ENCODE measurements at regions not wholly inside any gene's neighbourhood (a gene's known extent, or its start where the extent isn't known, plus 50 kb on each side); places are given as distances from the start of the nearest gene placed in this dataset.

DNA sequence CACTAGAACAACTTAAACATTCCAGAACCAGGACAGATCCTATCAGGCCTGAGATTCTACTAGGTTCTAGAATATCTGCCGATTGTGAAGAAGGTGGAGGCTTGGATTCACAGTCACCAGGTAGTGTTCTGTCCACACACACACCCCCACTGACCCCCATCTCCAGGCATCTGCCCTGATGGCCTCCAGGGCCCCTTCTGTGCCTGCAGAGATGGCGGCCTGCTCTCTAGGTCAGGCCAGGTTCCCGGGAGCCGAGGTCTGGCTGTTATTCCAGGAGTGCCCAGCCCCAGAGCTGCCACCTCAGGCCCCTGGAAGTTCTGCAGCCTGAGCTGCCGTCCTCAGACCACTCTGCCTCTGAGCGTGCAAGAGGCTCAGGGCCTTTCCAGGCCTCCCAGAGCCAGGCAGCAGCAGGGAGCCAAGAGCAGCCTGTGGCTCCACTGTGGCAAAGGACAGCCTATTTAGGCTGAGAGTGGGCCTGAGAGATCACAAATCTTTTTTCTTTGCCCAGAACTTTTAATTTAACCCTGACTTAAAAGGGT is 96.2 kb upstream of the ASAP2 start:
- no peak overlapping the region for H3K27ac Mint-ChIP-seq
- Histone ChIP-seq H3K4me1 (ENCODE audit: insufficient read depth, low read length) (no peaks in the 10 kb centered on the region), H3K27me3 (ENCODE audit: control insufficient read depth in 1 of 2, insufficient read depth in 2 of 2, low read length in 2 of 2) (no peaks in the 10 kb centered on the region), H3K27ac (ENCODE audit: low read depth in 1 of 2, low read length in 2 of 2) (no peak overlapping the region), H3K4me3 (ENCODE audit: low read length) (no peak overlapping the region), H3K9me3 (ENCODE audit: control insufficient read depth in 1 of 2, insufficient read depth in 1 of 2, low read length in 2 of 2) (no peaks in the 10 kb centered on the region), H3K36me3 (ENCODE audit: insufficient read depth, low read length) (no peaks in the 10 kb centered on the region)
- POLR2A ChIA-PET, result no interaction called here
- no peaks in the 10 kb centered on the region for H3K4me1 Mint-ChIP-seq (ENCODE audit: low read depth)
- ATAC-seq (ENCODE audit: poor library complexity) (no peak), DNase-seq (no peak)
- no peaks in the 10 kb centered on the region for H3K9me3 Mint-ChIP-seq
- CTCF ChIA-PET, result no interaction called here
- intact Hi-C loops (cut with DNase I, micrococcal nuclease), result loop anchor here in 1 of 2 experiments (10.0 kb wide), 1 partner anchor 236 kb away; no protein-coding TSS in a partner anchor
- H3K36me3 Mint-ChIP-seq (ENCODE audit: low read depth), result no peaks in the 10 kb centered on the region
- TF ChIP-seq, protein P1, sequence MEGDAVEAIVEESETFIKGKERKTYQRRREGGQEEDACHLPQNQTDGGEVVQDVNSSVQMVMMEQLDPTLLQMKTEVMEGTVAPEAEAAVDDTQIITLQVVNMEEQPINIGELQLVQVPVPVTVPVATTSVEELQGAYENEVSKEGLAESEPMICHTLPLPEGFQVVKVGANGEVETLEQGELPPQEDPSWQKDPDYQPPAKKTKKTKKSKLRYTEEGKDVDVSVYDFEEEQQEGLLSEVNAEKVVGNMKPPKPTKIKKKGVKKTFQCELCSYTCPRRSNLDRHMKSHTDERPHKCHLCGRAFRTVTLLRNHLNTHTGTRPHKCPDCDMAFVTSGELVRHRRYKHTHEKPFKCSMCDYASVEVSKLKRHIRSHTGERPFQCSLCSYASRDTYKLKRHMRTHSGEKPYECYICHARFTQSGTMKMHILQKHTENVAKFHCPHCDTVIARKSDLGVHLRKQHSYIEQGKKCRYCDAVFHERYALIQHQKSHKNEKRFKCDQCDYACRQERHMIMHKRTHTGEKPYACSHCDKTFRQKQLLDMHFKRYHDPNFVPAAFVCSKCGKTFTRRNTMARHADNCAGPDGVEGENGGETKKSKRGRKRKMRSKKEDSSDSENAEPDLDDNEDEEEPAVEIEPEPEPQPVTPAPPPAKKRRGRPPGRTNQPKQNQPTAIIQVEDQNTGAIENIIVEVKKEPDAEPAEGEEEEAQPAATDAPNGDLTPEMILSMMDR (IDR thresholded peaks at IDR 0.05), result no peak
- no peaks in the 10 kb centered on the region for H3K27me3 Mint-ChIP-seq
- no peak overlapping the region for H3K4me3 Mint-ChIP-seq

DNA sequence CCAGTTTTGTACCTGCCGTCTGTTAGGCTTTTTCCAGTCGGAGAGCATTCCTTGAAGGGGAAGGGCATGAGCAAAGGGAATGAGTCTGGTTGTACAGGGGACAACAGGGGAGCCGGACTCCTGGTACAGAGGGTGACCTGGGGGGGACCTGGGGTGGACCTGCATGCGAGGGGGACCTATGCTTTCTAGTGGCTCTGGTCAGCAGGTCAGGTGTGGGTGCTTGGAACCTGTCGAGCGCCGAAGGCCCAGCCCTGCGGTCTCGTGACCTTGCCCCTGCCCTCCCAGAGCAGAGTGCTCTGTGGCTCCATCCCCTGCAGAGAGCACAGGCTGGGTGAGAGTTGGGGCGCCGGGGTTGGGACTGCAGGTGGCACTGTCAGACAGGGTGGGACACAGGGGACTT is 96.7 kb upstream of the ASAP2 start:
- H3K4me1 Mint-ChIP-seq (ENCODE audit: low read depth), result no peaks in the 10 kb centered on the region
- H3K27ac Mint-ChIP-seq, result no peak overlapping the region
- no peaks in the 10 kb centered on the region for H3K36me3 Mint-ChIP-seq (ENCODE audit: low read depth)
- no peaks in the 10 kb centered on the region for H3K27me3 ChIP-seq (ENCODE audit: control insufficient read depth in 1 of 2, insufficient read depth in 2 of 2, low read length in 2 of 2)
- CTCF ChIA-PET, result no interaction called here
- DNase-seq, result no peak
- POLR2A ChIA-PET, result no interaction called here
- no peak overlapping the region for H3K4me3 ChIP-seq (ENCODE audit: low read length)
- H3K9me3 Mint-ChIP-seq, result no peaks in the 10 kb centered on the region
- H3K36me3 ChIP-seq (ENCODE audit: insufficient read depth, low read length), result no peaks in the 10 kb centered on the region
- no peak overlapping the region for H3K27ac ChIP-seq (ENCODE audit: low read depth in 1 of 2, low read length in 2 of 2)
- TF ChIP-seq, protein P1 (IDR thresholded peaks at IDR 0.05), result no peak
- no peak for ATAC-seq (ENCODE audit: poor library complexity)
- intact Hi-C loops (cut with DNase I, micrococcal nuclease), result loop anchor here in 1 of 2 experiments (10.0 kb wide), 1 partner anchor 235 kb away; no protein-coding TSS in a partner anchor
- H3K4me3 Mint-ChIP-seq, result no peak overlapping the region
- H3K4me1 ChIP-seq (ENCODE audit: insufficient read depth, low read length), result no peaks in the 10 kb centered on the region
- no peaks in the 10 kb centered on the region for H3K27me3 Mint-ChIP-seq
- H3K9me3 ChIP-seq (ENCODE audit: control insufficient read depth in 1 of 2, insufficient read depth in 1 of 2, low read length in 2 of 2), result no peaks in the 10 kb centered on the region

DNA sequence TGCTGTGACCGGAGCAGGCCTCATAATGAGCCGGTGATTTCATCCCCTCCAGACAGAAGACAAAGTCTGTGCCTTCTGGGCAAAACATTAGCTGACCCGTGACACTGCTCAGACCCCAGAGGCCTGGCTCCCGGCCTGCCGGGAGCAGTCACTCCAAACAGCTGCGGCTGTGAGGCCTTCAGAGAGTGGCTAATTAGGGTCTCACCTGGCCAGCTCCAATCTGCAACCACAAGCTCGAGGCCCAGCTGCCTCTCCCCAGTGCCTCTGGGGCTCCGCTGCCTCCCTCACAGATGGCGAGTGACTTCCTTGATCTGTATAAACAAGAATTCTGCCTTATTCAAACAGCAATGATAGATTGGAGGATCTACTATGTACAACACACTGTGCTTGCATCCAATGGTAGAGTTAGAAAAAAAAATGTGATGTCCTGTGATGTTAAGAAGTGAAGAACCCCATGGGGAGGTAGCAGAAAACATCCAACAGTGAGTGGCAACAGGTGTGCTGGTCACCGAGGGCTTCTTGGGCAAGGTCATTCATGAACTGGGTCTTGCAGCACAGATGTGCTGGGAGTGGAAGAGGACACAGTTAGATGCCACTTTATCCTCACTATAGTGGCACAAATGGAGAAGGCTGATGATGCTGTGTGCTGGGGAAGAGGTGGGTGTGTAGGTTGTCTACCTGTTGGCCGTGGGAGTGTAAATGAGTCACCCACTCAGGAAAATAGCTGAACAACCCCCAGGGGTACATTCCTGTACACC is 98.2 kb upstream of the ASAP2 start:
- Histone ChIP-seq H3K9me3 (ENCODE audit: control insufficient read depth in 1 of 2, insufficient read depth in 1 of 2, low read length in 2 of 2) (no peaks in the 10 kb centered on the region), H3K4me1 (ENCODE audit: insufficient read depth, low read length) (no peaks in the 10 kb centered on the region), H3K36me3 (ENCODE audit: insufficient read depth, low read length) (no peaks in the 10 kb centered on the region), H3K27ac (ENCODE audit: low read depth in 1 of 2, low read length in 2 of 2) (no peak overlapping the region), H3K4me3 (ENCODE audit: low read length) (no peak overlapping the region), H3K27me3 (ENCODE audit: control insufficient read depth in 1 of 2, insufficient read depth in 2 of 2, low read length in 2 of 2) (no peaks in the 10 kb centered on the region)
- intact Hi-C loops (cut with DNase I, micrococcal nuclease), result no loop called here
- no peak overlapping the region for H3K4me3 Mint-ChIP-seq
- no peaks in the 10 kb centered on the region for H3K4me1 Mint-ChIP-seq (ENCODE audit: low read depth)
- H3K36me3 Mint-ChIP-seq (ENCODE audit: low read depth), result no peaks in the 10 kb centered on the region
- no peaks in the 10 kb centered on the region for H3K9me3 Mint-ChIP-seq
- no peak for ATAC-seq (ENCODE audit: poor library complexity)
- CTCF ChIA-PET, result no interaction called here
- TF ChIP-seq, protein P1 (IDR thresholded peaks at IDR 0.05), result no peak
- POLR2A ChIA-PET, result no interaction called here
- H3K27me3 Mint-ChIP-seq, result no peaks in the 10 kb centered on the region
- DNase-seq, result no peak
- no peak overlapping the region for H3K27ac Mint-ChIP-seq

All from CD4-positive, alpha-beta T cell (primary cell).